ENCODE measurements at regions not wholly inside any gene's neighbourhood (a gene's known extent, or its start where the extent isn't known, plus 50 kb on each side); places are given as distances from the start of the nearest gene placed in this dataset.

DNA sequence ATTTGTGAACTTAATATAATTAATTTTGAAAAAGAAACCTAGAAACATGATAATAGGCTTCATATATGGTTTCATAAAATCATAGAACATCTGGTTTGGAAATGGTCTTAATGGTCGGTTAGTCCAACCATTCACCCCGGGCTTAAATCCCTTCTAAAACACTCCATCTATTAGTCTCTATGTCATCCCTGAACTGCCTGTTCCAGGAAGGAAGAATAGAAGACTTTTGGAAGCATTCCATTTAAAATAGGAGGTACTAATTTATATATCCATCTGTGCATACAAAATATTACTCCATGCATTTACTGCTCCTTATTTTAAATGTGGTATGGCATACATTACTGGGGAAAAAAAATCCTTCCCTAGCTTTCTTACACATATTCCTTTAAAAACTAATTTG lies 262.2 kb upstream of the DDX53 start:
- no peak for DNase-seq (ENCODE audit: low read depth)
- Histone ChIP-seq H3K27me3 (replicated peaks; ENCODE audit: control insufficient read depth, insufficient read depth, low read length) (no peaks in the 10 kb centered on the region), H3K4me1 (ENCODE audit: control insufficient read depth, insufficient read depth, low read length) (peaks cover 5% of the 10 kb centered on the region)

DNA sequence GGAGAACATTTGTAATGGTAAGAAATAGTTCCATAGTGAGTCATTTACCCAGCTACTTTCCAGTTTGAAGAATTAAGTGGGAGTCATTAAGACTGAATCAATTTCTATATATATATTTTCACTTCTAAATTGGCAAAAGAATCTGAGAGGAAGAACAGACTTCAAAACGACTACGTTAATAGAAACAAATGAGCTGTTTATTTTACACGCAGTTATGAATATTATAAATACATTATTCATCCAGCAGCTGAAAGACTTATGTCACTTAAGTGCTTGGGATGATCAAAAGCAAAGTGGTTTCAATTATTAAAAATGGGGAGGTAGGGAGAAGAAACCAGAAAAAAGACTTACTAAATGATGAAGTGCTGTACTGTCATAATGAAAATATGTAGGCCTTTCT lies 260.5 kb upstream of the DDX53 start:
- H3K36me3 ChIP-seq (ENCODE audit: control insufficient read depth, insufficient read depth, low read length, severe bottlenecking), result no peaks in the 10 kb centered on the region

More for the DNA sequence above, 262.2 kb upstream of the DDX53 start:
- Histone ChIP-seq H3K9ac (ENCODE audit: low read length) (no peak overlapping the region), H3K9me3 (ENCODE audit: control insufficient read depth, low read length) (no peaks in the 10 kb centered on the region), H3K4me3 (ENCODE audit: low read length) (no peak overlapping the region), H3K36me3 (ENCODE audit: control insufficient read depth, insufficient read depth, low read length, severe bottlenecking) (no peaks in the 10 kb centered on the region)

DNA sequence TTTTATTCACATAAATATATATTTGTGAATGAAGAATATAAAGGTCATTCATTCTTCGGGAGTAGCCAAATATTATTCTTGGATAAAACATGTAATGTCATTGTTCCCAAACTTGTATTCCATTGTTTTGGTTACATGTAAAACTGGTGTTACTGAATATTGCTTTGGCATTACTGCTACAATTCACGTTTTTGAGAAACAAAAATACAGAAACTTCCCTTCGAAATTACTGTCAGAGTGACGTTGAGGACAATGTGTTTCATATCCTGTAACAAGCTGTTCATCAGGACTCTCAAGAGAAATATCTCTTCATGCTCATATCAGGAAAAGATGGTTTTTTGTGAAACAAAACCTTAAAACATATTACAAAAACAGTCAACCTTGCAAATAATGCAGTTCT lies 258.9 kb upstream of the DDX53 start:
- no peak overlapping the region for H3K4me3 ChIP-seq (ENCODE audit: low read length)
- H3K9me3 ChIP-seq (ENCODE audit: control insufficient read depth, low read length), result no peaks in the 10 kb centered on the region
- no peaks in the 10 kb centered on the region for H3K36me3 ChIP-seq (ENCODE audit: control insufficient read depth, insufficient read depth, low read length, severe bottlenecking)
- no peaks in the 10 kb centered on the region for H3K27me3 ChIP-seq (replicated peaks; ENCODE audit: control insufficient read depth, insufficient read depth, low read length)
- no peak overlapping the region for H3K9ac ChIP-seq (ENCODE audit: low read length)
- no peak for DNase-seq (ENCODE audit: low read depth)
- H3K4me1 ChIP-seq (ENCODE audit: control insufficient read depth, insufficient read depth, low read length), result peaks cover 5% of the 10 kb centered on the region

More for the DNA sequence above, 260.5 kb upstream of the DDX53 start:
- Histone ChIP-seq H3K4me3 (ENCODE audit: low read length) (no peak overlapping the region), H3K9me3 (ENCODE audit: control insufficient read depth, low read length) (no peaks in the 10 kb centered on the region), H3K27me3 (replicated peaks; ENCODE audit: control insufficient read depth, insufficient read depth, low read length) (no peaks in the 10 kb centered on the region), H3K4me1 (ENCODE audit: control insufficient read depth, insufficient read depth, low read length) (peaks cover 5% of the 10 kb centered on the region), H3K9ac (ENCODE audit: low read length) (no peak overlapping the region)
- no peak for DNase-seq (ENCODE audit: low read depth)

DNA sequence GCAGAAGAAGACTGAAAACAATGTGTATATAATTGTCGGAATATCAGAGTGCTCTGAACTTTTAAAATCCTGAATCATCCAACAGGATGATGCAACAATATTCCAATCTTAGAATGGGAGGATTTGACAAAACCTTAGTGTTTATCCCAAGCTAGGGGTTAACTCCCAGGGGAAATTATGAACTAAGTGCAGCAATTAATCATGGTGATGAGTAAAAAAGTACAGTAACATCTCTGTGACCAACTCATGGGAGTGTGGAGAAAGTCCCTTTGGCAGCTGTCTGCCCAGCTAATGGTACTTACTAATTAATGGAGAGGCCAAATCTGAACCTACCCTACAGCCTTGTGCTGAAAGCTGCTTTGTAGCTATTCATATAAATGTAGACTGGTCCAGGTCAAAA lies 257.6 kb upstream of the DDX53 start:
- Histone ChIP-seq H3K36me3 (ENCODE audit: control insufficient read depth, insufficient read depth, low read length, severe bottlenecking) (no peaks in the 10 kb centered on the region), H3K9ac (ENCODE audit: low read length) (no peak overlapping the region), H3K27me3 (replicated peaks; ENCODE audit: control insufficient read depth, insufficient read depth, low read length) (peaks cover 4% of the 10 kb centered on the region), H3K4me1 (ENCODE audit: control insufficient read depth, insufficient read depth, low read length) (peaks cover 5% of the 10 kb centered on the region), H3K4me3 (ENCODE audit: low read length) (no peak overlapping the region), H3K9me3 (ENCODE audit: control insufficient read depth, low read length) (no peaks in the 10 kb centered on the region)
- DNase-seq (ENCODE audit: low read depth), result peak; percentile 10

DNA sequence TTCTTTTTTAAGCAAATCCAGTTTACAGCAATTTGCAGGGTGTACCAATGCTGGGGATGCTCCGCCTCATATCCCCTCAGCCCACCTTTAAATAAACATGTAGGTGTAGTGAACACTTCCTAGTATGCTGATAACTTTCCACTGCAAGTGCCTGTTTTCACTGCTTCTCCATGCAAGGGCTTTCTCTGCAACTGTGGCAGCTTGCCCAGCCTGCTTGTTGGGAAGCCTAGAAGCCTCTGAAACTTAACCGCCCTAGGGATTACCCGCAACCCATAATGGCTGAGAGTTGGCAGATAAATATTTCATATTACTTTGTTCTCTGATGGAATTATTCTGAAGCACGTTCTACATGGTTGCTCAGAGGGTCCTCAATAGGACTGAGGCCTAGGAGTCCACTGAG lies 253.7 kb upstream of the DDX53 start:
- Histone ChIP-seq H3K4me3 (ENCODE audit: low read length) (no peak overlapping the region), H3K27me3 (replicated peaks; ENCODE audit: control insufficient read depth, insufficient read depth, low read length) (peaks cover 11% of the 10 kb centered on the region), H3K36me3 (ENCODE audit: control insufficient read depth, insufficient read depth, low read length, severe bottlenecking) (no peaks in the 10 kb centered on the region), H3K9me3 (ENCODE audit: control insufficient read depth, low read length) (no peaks in the 10 kb centered on the region), H3K9ac (ENCODE audit: low read length) (no peak overlapping the region), H3K4me1 (ENCODE audit: control insufficient read depth, insufficient read depth, low read length) (peaks cover 5% of the 10 kb centered on the region)
- no peak for DNase-seq (ENCODE audit: low read depth)

DNA sequence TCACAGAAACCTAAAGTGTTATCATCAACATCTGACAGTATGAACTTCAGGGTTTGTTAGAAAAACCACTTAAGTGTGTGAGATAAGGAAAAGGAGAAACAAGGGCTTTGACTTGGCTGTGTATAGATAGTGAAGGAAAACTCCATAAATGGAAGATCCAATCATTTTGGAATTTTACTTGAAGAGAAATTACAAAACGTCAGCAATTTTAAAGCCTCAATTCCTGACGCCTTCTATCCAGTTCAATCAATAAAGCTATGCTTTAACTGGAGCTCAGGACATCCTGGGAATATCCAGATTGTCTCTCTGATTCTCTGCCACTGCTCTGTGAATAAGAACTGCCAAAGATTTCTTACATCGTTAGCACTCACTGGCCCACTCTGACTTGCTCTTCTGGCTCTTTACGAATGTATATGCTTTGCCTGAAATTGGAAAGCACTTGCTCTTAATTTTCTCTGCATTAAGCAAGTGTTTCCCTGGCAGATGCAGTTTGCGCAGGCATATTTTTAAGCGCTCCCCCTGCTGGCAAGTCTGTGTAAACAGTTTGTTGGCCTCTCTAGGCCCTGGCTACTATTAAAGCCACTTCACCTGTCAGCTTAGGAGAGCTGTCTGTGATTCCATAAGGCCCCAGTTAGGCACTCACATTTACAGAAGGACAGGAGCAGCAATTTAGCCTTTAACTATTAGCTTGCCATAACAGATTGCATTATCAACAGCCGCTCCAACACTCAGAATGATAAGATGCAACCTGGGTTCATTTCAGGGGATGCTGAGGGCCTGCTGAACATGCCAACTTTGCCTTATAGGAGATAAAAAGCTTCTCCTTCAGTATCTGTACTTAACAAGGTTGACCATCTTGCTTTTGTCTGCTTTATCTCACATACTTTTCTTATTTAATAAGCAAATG lies 251.4 kb upstream of the DDX53 start:
- Histone ChIP-seq H3K4me1 (ENCODE audit: control insufficient read depth, insufficient read depth, low read length) (no peaks in the 10 kb centered on the region), H3K9me3 (ENCODE audit: control insufficient read depth, low read length) (no peaks in the 10 kb centered on the region), H3K4me3 (ENCODE audit: low read length) (no peak overlapping the region), H3K27me3 (replicated peaks; ENCODE audit: control insufficient read depth, insufficient read depth, low read length) (peaks cover 11% of the 10 kb centered on the region), H3K9ac (ENCODE audit: low read length) (no peak overlapping the region), H3K36me3 (ENCODE audit: control insufficient read depth, insufficient read depth, low read length, severe bottlenecking) (no peaks in the 10 kb centered on the region)
- DNase-seq (ENCODE audit: low read depth), result peak; percentile 75

DNA sequence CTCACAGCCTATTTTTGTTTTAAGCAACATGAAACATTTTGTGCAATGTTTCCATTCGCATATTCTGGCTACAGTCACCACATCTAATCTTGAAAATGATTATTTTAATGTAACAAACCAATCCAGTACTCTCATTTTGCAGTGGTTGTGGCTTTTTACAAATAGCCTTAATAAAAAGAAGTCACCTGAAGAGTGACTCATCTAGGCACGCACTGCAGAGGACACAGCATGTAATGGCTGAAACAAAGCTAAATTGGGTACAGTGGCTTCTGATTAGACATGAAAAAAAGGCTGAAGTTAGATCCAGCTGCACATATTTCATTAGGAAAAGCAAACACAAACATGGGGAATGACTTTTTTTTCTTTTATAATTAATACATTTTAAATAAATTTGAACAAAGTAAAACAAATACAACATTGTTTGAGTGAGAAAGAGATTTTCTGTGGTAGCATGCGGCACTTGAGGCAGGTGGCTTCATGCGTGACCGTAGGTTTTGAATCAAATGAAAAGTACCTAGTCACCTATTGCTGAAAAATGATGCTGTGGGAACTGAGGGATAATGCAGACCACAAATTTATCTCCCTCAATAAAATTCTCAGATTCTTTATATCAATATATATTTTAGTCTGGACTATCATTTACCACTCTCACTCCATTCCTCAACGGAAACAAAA lies 240.8 kb upstream of the DDX53 start:
- DNase-seq (ENCODE audit: low read depth), result no peak
- no peaks in the 10 kb centered on the region for H3K9me3 ChIP-seq (ENCODE audit: control insufficient read depth, low read length)
- no peaks in the 10 kb centered on the region for H3K27me3 ChIP-seq (replicated peaks; ENCODE audit: control insufficient read depth, insufficient read depth, low read length)
- H3K4me1 ChIP-seq (ENCODE audit: control insufficient read depth, insufficient read depth, low read length), result no peaks in the 10 kb centered on the region
- H3K4me3 ChIP-seq (ENCODE audit: low read length), result no peak overlapping the region
- no peaks in the 10 kb centered on the region for H3K36me3 ChIP-seq (ENCODE audit: control insufficient read depth, insufficient read depth, low read length, severe bottlenecking)
- H3K9ac ChIP-seq (ENCODE audit: low read length), result no peak overlapping the region

DNA sequence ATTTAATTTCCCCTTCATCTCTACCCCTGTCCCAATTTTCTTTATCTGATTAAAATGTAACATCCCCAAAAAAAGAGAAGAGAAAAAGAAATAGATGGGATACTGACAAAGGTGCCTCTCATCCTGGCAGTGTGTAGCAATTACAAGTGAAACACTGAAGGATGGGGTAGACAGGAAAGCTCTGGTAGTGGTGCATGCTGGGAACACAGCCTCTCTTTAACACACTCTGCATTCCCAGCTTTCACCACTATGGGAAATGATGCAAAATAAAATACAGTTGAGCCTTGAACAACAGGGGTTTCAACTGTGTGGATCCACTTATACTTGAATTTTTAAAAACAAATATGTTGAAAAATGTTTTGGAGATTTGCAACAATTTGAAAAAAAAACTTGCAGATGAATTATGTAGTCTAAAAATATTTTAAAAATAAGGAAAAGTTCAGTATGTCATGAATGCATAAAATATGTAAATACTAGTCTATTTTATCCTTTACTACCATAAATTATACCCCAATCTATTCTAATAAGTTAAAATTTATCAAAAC lies 239.2 kb upstream of the DDX53 start:
- no peaks in the 10 kb centered on the region for H3K4me1 ChIP-seq (ENCODE audit: control insufficient read depth, insufficient read depth, low read length)
- H3K4me3 ChIP-seq (ENCODE audit: low read length), result no peak overlapping the region
- no peaks in the 10 kb centered on the region for H3K27me3 ChIP-seq (replicated peaks; ENCODE audit: control insufficient read depth, insufficient read depth, low read length)
- DNase-seq (ENCODE audit: low read depth), result no peak
- H3K9me3 ChIP-seq (ENCODE audit: control insufficient read depth, low read length), result no peaks in the 10 kb centered on the region
- no peaks in the 10 kb centered on the region for H3K36me3 ChIP-seq (ENCODE audit: control insufficient read depth, insufficient read depth, low read length, severe bottlenecking)
- no peak overlapping the region for H3K9ac ChIP-seq (ENCODE audit: low read length)

DNA sequence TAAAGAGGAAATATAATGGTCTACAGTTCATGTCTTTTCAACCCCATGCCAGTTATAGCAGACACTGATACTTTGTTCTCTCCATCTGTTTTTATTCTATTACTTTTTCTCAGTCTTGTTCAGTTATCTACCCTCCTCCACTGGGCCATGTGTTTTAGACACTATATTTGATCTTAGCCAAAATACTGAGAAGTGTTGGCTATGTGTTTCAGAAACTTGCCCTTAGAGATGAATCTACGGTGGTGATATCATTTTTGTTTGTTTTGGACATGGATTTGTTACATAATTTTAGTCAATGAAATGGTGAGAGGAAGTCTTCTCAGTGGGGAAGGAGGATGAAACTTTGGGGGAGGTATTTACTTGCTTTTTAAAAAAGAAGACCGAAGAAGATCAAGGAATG lies 211.5 kb upstream of the DDX53 start:
- Histone ChIP-seq H3K36me3 (ENCODE audit: control insufficient read depth, insufficient read depth, low read length, severe bottlenecking) (no peaks in the 10 kb centered on the region), H3K9me3 (ENCODE audit: control insufficient read depth, low read length) (peaks cover 11% of the 10 kb centered on the region), H3K4me3 (ENCODE audit: low read length) (no peak overlapping the region), H3K9ac (ENCODE audit: low read length) (no peak overlapping the region), H3K4me1 (ENCODE audit: control insufficient read depth, insufficient read depth, low read length) (no peaks in the 10 kb centered on the region), H3K27me3 (replicated peaks; ENCODE audit: control insufficient read depth, insufficient read depth, low read length) (no peaks in the 10 kb centered on the region)
- no peak for DNase-seq (ENCODE audit: low read depth)

DNA sequence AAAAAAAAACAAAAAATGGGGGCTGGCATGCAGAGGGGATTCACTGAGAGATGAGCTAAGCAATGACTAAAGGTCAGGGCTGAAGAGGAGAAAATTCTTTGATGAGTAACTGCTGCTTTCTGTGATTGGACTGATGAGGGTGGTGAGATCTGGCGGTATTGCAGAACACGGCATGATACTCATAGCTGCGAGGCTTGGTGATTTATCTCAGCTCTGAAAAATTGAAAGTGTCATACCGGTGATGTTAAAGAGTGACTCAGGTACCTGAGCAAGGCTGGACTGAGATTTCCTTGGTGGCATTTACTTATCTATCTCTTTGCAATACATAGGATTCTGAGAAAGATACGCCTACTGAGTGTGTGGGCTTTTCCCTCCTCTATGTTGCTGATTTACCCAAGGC lies 204.1 kb upstream of the DDX53 start:
- DNase-seq (ENCODE audit: low read depth), result no peak
- no peak overlapping the region for H3K9ac ChIP-seq (ENCODE audit: low read length)
- H3K36me3 ChIP-seq (ENCODE audit: control insufficient read depth, insufficient read depth, low read length, severe bottlenecking), result no peaks in the 10 kb centered on the region
- H3K9me3 ChIP-seq (ENCODE audit: control insufficient read depth, low read length), result no peaks in the 10 kb centered on the region
- no peak overlapping the region for H3K4me3 ChIP-seq (ENCODE audit: low read length)
- peaks cover 7% of the 10 kb centered on the region for H3K4me1 ChIP-seq (ENCODE audit: control insufficient read depth, insufficient read depth, low read length)
- H3K27me3 ChIP-seq (replicated peaks; ENCODE audit: control insufficient read depth, insufficient read depth, low read length), result no peaks in the 10 kb centered on the region

DNA sequence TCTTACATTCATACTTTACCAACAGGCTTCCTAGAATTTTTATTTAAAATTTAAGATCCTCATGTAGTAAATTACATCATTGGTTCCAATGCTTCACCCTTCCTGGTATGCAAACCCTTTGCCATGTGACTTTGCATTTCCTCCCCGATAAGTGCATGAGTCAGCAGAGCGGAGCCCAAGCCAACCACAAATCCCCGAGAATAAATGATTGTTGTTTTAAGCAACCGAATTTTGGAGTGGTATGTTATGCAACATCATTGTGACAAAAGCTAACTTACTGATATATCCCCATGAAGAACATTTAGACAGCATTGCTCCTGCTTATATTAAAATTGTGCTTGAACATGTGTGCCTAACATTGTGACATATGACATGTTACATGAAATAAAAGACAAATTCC lies 199.4 kb upstream of the DDX53 start:
- Histone ChIP-seq H3K9me3 (ENCODE audit: control insufficient read depth, low read length) (no peaks in the 10 kb centered on the region), H3K9ac (ENCODE audit: low read length) (no peak overlapping the region), H3K4me1 (ENCODE audit: control insufficient read depth, insufficient read depth, low read length) (peaks cover 11% of the 10 kb centered on the region), H3K4me3 (ENCODE audit: low read length) (no peak overlapping the region), H3K36me3 (ENCODE audit: control insufficient read depth, insufficient read depth, low read length, severe bottlenecking) (no peaks in the 10 kb centered on the region), H3K27me3 (replicated peaks; ENCODE audit: control insufficient read depth, insufficient read depth, low read length) (no peaks in the 10 kb centered on the region)
- DNase-seq (ENCODE audit: low read depth), result peak; percentile 87

All from adipocyte (in vitro differentiated cells).